ENCODE measurements at regions not wholly inside any gene's neighbourhood (a gene's known extent, or its start where the extent isn't known, plus 50 kb on each side); places are given as distances from the start of the nearest gene placed in this dataset.
"Not testable (repeated sequence)": the region's sequence is repeated elsewhere in the genome, so short reads cannot be mapped to it uniquely, and the experiment has no call there.

- no peak for DNase-seq
Measured at GRCh38 chr10:9992661-9993060, 1025.0 kb upstream of the CELF2 start.

GRCh38 chr10:9994131-9994530 lies 1023.5 kb upstream of the CELF2 start:
- no peak for DNase-seq

GRCh38 chr10:9999627-10000026 lies 1018.0 kb upstream of the CELF2 start:
- DNase-seq = no peak

- DNase-seq = no peak
Measured at GRCh38 chr10:10007957-10008356, 1009.7 kb upstream of the CELF2 start.

GRCh38 chr10:10010397-10010796 lies 1007.3 kb upstream of the CELF2 start:
- DNase-seq = no peak

- DNase-seq = no peak
Measured at GRCh38 chr10:10014846-10015245, 1002.8 kb upstream of the CELF2 start.

GRCh38 chr10:10017716-10018115 lies 1000.0 kb upstream of the CELF2 start:
- DNase-seq = no peak

- DNase-seq = no peak
Measured at GRCh38 chr10:10020945-10021344, 996.7 kb upstream of the CELF2 start.

GRCh38 chr10:10032991-10033390 lies 984.7 kb upstream of the CELF2 start:
- DNase-seq = no peak

- no peak for DNase-seq
Measured at GRCh38 chr10:10038348-10038747, 979.3 kb upstream of the CELF2 start.

- no peak for DNase-seq
Measured at GRCh38 chr10:10039595-10039994, 978.1 kb upstream of the CELF2 start.

- DNase-seq = no peak
Measured at GRCh38 chr10:10043083-10043482, 974.6 kb upstream of the CELF2 start.

GRCh38 chr10:10044922-10045764 lies 972.5 kb upstream of the CELF2 start:
- no peak for DNase-seq

- no peak for DNase-seq
Measured at GRCh38 chr10:10045765-10046028, 972.0 kb upstream of the CELF2 start.

- no peak for DNase-seq
Measured at GRCh38 chr10:10047426-10047825, 970.2 kb upstream of the CELF2 start.

- DNase-seq = no peak
Measured at GRCh38 chr10:10053051-10053450, 964.6 kb upstream of the CELF2 start.

- no peak for DNase-seq
Measured at GRCh38 chr10:10054466-10054865, 963.2 kb upstream of the CELF2 start.

GRCh38 chr10:10055656-10056442 lies 961.8 kb upstream of the CELF2 start:
- no peak for DNase-seq

GRCh38 chr10:10056961-10057360 lies 960.7 kb upstream of the CELF2 start:
- DNase-seq = no peak

GRCh38 chr10:10067644-10068043 lies 950.0 kb upstream of the CELF2 start:
- no peak for DNase-seq

GRCh38 chr10:10074847-10075246 lies 942.8 kb upstream of the CELF2 start:
- not testable (repeated sequence) for DNase-seq

- no peak for DNase-seq
Measured at GRCh38 chr10:10078446-10078845, 939.2 kb upstream of the CELF2 start.

- no peak for DNase-seq
Measured at GRCh38 chr10:10092581-10092980, 925.1 kb upstream of the CELF2 start.

GRCh38 chr10:10093021-10093420 lies 924.7 kb upstream of the CELF2 start:
- DNase-seq = no peak

Data from T-helper 2 cell (primary cell).